ENCODE measurements at regions not wholly inside any gene's neighbourhood (a gene's known extent, or its start where the extent isn't known, plus 50 kb on each side); places are given as distances from the start of the nearest gene placed in this dataset.

- intact Hi-C loops (cut with micrococcal nuclease) (no loop called here), in situ Hi-C loops (cut with MboI) (no loop called here)
- Histone ChIP-seq H3K9me1 (ENCODE audit: control insufficient read depth, insufficient read depth, low read length) (no peaks in the 10 kb centered on the region), H2AFZ (ENCODE audit: low read depth, low read length) (no peak overlapping the region), H3K79me2 (ENCODE audit: control insufficient read depth, insufficient read depth, low read length) (no peaks in the 10 kb centered on the region), H3K9ac (ENCODE audit: insufficient read depth in 1 of 2, low read depth in 2 of 2, low read length in 2 of 2) (no peak overlapping the region), H3K36me3 (ENCODE audit: control insufficient read depth, insufficient read depth, low read length) (no peaks in the 10 kb centered on the region), H3K27ac (ENCODE audit: extremely low read depth, low read depth, low read length) (no peak overlapping the region), H3K4me1 (replicated peaks in 1 of 2; ENCODE audit: control insufficient read depth in 2 of 2, insufficient read depth in 2 of 2, low read length in 2 of 2) (no peaks in the 10 kb centered on the region), H3K9me3 (replicated peaks; ENCODE audit: control insufficient read depth, insufficient read depth, low read depth, low read length) (no peaks in the 10 kb centered on the region), H3K4me2 (ENCODE audit: insufficient read depth, low read length) (no peak overlapping the region), H3K27me3 (ENCODE audit: control insufficient read depth in 2 of 2, insufficient read depth in 2 of 2, low read length in 2 of 2) (no peaks in the 10 kb centered on the region), H4K20me1 (replicated peaks; ENCODE audit: control insufficient read depth, insufficient read depth, low read length) (no peaks in the 10 kb centered on the region), H3K4me3 (no peak overlapping the region)
- POLR2A ChIA-PET, result no interaction called here
- ATAC-seq, result no peak
- no peak for FAIRE-seq
- no peak for DNase-seq (ENCODE audit: extremely low read depth in 1 of 4, low spot score in 3 of 4)
- TF ChIP-seq TCF3 (CRISPR knock-in tag; IDR thresholded peaks at IDR 0.05) (no peak), CHD4 (IDR thresholded peaks at IDR 0.05; ENCODE audit: insufficient read depth, insufficient replicate concordance, low read depth, low read length, poor library complexity, severe bottlenecking) (no peak), NR4A1 (CRISPR knock-in tag; IDR thresholded peaks at IDR 0.05) (no peak), NR4A1 (tag; IDR thresholded peaks at IDR 0.05) (no peak), NUFIP1 (IDR thresholded peaks at IDR 0.05; ENCODE audit: partially characterized antibody) (no peak), POLR3G (IDR thresholded peaks at IDR 0.05; ENCODE audit: extremely low read depth, insufficient read length, insufficient replicate concordance) (no peak), TRIM28 (IDR thresholded peaks at IDR 0.05) (no peak), ZBTB8A (IDR thresholded peaks at IDR 0.05; ENCODE audit: partially characterized antibody) (no peak), POLR2G (IDR thresholded peaks at IDR 0.05; ENCODE audit: low read depth, low read length) (no peak), GABPB2 (CRISPR knock-in tag; conservative IDR thresholded peaks at IDR 0.05) (no peak), NR2C1 (IDR thresholded peaks at IDR 0.05) (no peak), NR2C1 (tag; IDR thresholded peaks at IDR 0.05) (no peak), TAL1 (IDR thresholded peaks at IDR 0.05) (no peak), NCOA1 (IDR thresholded peaks at IDR 0.05; ENCODE audit: low read depth) (no peak)
- no TSS peak for BruUV-seq (replicated peaks)
- CTCF ChIA-PET (ENCODE audit: low intra/inter-chr PET ratio), result no interaction called here
These were observed 419.2 kb downstream of the NR4A2 start for GRCh38 chr2:155913356-155913755.

Measured in K562 (cell line).